Lower leg skin (tissue), 4 donors: ENCODE measurements at regions not wholly inside any gene's neighbourhood (a gene's known extent, or its start where the extent isn't known, plus 50 kb on each side); places are given as distances from the start of the nearest gene placed in this dataset.
"Not testable (repeated sequence)": the region's sequence is repeated elsewhere in the genome, so short reads cannot be mapped to it uniquely, and the experiment has no call there.

ENCODE experiments used
- DNase-seq, 2 donors: peaks; one replicate each; pipeline ENCODE4 v3.0.0-alpha.2; 2019; ENCODE audit warnings: low spot score in 2 of 2
- H3K4me3 ChIP-seq: fragments of 200-600 bp; sonication (generic); 2 replicates; pipeline ENCODE4 v1.5.1; 2017; ENCODE audit warnings: mild to moderate bottlenecking, low read depth; ENCODE audit not compliant: poor library complexity, severe bottlenecking
- POLR2A ChIP-seq, 2 donors: fragments of 450-650 bp; IDR thresholded peaks; one replicate each; pipeline ENCODE4 v1.6.1; 2016 to 2017; ENCODE audit warnings: antibody characterized with exemption in 2 of 2, mild to moderate bottlenecking in 1 of 2, moderate library complexity in 1 of 2
- WGBS, 2 donors: methylation state at CpG; one replicate each; pipeline ENCODE4 v1.1.5; 2018; 5-methylcytosine and 5-hydroxymethylcytosine counted together
- intact Hi-C: fragments of 100-400 bp; cut with DNase I; formaldehyde crosslinking; loops from one replicate; pipeline ENCODE4 v1.15.0; 2023; ENCODE audit warnings: low total_unique reads
- TF ChIP-seq, protein P1 (sequence below), 3 donors: fragments of 450-650 bp; IDR thresholded peaks; one replicate each; pipeline ENCODE4 v1.5.1; 2016; ENCODE audit warnings: antibody characterized with exemption in 3 of 3, mild to moderate bottlenecking in 3 of 3, moderate library complexity in 2 of 3

DNA sequence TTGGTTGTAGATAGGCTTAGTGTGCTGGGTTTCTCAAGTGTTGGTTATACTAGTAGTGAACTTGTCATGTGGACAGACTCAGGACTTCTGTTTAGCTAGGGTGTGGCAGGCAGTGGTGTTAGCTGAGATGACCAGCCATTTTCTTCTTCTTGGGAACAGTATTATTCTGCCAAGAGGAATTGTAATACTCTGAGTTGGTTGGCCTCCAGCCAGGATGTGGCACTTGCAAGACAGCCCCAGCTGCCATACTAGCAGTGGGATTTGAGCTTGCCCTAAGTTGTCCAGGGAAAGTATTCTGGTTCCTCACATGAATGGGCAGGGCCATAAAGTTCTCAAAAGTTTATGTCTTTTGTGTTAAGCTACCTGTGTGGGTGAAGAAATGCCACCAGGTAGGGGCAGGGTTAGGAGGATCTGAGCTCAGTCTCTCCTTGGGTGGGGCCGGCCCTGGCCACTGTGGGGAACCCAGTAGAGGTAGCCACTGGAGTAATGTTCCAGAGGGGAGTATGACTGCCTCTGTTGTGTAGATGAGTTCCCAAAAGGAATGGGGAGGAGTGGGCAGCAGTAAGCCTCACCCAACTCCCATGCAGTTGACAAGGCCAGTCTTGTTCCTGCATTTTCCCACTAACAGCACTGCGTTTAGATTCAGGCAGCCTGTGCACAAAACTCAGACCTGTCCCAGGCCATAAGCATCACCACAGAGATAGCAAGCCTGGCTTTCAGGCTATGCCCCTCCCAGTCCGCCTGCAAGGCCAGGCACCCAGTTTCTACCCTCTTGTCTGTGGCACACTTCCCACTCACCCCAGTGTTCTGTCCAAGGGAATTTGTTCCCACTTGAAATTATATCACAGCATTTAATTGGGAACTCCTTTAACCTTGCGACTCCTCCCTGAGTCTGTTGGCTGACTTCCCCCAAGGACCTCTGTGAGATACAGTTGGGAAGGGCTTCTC is 250.7 kb downstream of the ANXA1 start:
- intact Hi-C loops, result no loop called here
- no peak for DNase-seq
- 82 to 88% methylated on average over 4 of the region's 4 CpGs for WGBS, 2 donors
- TF ChIP-seq, protein P1, sequence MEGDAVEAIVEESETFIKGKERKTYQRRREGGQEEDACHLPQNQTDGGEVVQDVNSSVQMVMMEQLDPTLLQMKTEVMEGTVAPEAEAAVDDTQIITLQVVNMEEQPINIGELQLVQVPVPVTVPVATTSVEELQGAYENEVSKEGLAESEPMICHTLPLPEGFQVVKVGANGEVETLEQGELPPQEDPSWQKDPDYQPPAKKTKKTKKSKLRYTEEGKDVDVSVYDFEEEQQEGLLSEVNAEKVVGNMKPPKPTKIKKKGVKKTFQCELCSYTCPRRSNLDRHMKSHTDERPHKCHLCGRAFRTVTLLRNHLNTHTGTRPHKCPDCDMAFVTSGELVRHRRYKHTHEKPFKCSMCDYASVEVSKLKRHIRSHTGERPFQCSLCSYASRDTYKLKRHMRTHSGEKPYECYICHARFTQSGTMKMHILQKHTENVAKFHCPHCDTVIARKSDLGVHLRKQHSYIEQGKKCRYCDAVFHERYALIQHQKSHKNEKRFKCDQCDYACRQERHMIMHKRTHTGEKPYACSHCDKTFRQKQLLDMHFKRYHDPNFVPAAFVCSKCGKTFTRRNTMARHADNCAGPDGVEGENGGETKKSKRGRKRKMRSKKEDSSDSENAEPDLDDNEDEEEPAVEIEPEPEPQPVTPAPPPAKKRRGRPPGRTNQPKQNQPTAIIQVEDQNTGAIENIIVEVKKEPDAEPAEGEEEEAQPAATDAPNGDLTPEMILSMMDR (IDR thresholded peaks at IDR 0.05), result no peak
- no peak for TF ChIP-seq POLR2A (IDR thresholded peaks at IDR 0.05)
- H3K4me3 ChIP-seq, result no peak overlapping the region

DNA sequence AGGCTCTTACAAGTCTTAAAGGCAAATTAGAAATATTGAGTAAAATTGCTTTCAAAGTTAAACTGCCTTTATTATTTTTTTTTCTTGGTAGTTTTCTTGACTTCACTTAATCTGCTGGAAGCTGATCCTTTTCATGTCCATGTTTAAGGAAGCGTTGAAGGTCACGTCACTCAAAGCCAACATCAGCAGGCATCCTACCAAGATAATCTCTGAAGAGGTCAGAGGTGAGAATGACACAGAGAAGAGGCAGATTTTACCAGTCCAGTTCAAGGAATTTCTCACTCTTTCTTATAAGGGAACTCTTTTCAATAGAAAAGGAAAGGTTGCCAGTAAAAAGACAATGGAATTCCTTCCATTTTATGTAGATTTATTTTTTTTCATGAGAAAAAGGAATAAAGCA is 259.8 kb downstream of the ANXA1 start:
- no peak for DNase-seq
- 47 to 53% methylated on average over 2 of the region's 2 CpGs for WGBS, 2 donors
- intact Hi-C loops, result no loop called here
- H3K4me3 ChIP-seq, result no peak overlapping the region
- TF ChIP-seq POLR2A (IDR thresholded peaks at IDR 0.05), result no peak

DNA sequence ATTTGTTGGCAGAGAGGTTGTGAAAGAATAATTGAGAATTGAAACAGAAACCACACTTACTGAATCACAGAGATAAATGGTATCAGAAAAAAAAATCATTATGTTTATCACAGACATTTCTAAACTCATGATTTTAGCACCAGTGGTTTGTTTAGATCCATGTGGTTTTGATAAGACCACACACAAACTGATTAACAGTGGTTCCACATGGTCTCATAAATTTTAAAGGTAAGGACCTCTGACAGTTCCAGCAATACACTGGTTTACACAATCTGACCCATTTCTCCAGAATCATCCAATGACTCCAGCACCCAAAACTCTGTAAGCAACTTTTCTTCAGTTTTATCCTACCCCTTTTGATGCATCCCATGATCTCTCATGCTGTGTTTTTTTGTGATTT is 261.2 kb downstream of the ANXA1 start:
- intact Hi-C loops, result no loop called here
- no peak for TF ChIP-seq POLR2A (IDR thresholded peaks at IDR 0.05)
- TF ChIP-seq, protein P1 (IDR thresholded peaks at IDR 0.05), result no peak
- DNase-seq, result no peak
- H3K4me3 ChIP-seq, result no peak overlapping the region

DNA sequence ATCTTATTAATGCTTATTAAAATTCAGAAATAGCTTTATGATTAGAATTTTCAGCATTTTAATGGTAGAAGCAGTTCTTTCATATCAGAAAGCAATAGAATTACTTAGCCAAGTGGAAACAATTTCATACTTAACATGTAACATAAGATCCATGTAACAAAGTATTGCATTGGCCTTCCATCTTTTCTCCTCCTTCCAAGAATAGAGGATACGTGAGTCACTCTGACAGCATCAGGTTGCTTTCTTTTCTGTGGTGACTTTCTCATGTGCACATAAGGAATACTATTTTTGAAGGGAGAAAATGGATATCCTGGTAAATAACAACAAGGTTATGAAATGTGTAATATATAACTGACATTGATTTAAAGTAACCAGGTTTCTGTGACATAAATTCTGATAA is 272.2 kb downstream of the ANXA1 start:
- TF ChIP-seq POLR2A (IDR thresholded peaks at IDR 0.05), result no peak
- no peak for DNase-seq
- no peak overlapping the region for H3K4me3 ChIP-seq
- 60 to 79% methylated on average over 1 of the region's 1 CpG for WGBS, 2 donors
- intact Hi-C loops, result no loop called here

DNA sequence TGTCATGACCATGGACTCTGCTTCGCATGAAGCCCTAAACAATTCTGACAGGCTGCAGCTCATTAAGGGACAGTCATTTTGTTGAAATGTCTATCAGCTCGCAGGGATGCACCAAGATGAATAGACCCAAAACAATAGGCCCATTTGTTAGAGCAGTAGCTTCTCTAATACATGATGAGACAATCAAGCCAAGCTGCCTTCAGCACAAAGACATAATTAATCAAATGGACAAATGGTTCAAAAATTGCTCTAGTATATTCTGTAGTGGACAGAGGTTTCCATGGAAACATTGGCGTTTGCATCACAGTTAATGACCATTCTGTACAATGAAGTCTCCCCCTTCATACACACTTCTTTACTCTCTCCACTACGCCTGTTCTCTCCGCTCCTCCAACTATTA is 274.6 kb downstream of the ANXA1 start:
- no peak for TF ChIP-seq POLR2A (IDR thresholded peaks at IDR 0.05)
- TF ChIP-seq, protein P1 (IDR thresholded peaks at IDR 0.05), result no peak
- intact Hi-C loops, result no loop called here
- DNase-seq, result no peak
- no peak overlapping the region for H3K4me3 ChIP-seq
- 58 to 62% methylated on average over 5 of the region's 5 CpGs for WGBS, 2 donors

DNA sequence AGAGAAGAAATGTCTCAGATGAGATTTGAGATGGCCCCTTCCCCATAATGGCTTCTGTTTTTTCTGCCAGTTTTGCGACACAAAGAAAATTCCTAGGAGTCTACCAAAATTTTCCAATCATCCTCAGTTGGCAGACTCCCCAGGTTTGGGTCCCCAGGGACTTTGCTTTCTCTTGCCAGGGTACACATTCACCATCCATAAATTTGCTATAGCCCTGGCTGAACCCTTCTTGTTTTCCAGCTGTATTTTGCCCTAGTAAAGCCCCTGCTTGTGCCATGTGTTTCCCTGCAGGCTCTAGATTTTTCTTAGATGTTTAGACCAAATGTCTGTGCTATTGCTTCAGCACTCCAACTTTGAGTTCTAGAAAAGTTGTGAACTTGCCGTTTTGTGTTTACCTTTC is 283.2 kb downstream of the ANXA1 start:
- intact Hi-C loops, result no loop called here
- 59 to 68% methylated on average over 2 of the region's 2 CpGs for WGBS, 2 donors
- no peak overlapping the region for H3K4me3 ChIP-seq
- TF ChIP-seq POLR2A (IDR thresholded peaks at IDR 0.05), result no peak
- TF ChIP-seq, protein P1 (IDR thresholded peaks at IDR 0.05), result no peak
- no peak for DNase-seq

DNA sequence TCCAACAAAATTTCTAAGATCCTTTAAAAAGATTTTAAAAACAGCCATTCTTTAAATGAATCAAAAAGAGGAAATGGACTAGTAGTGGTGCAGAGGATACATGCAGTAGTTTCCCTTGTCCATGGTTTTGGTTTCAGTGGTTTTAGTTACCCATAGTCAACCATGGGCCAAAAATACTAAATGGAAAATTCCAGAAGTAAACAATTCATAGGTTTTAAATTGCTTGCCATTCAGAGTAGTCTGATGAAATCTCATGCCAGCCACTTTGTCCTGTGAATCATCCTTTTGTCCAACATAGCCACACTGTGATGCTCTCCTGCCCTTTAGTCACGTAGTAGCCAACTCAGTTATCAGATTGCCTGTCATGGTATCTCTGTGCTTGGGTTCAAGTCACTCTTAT is 286.1 kb downstream of the ANXA1 start:
- TF ChIP-seq, protein P1 (IDR thresholded peaks at IDR 0.05), result no peak
- no peak for TF ChIP-seq POLR2A (IDR thresholded peaks at IDR 0.05)
- WGBS, 2 donors, result 41 to 62% methylated on average over 1 of the region's 1 CpG
- intact Hi-C loops, result no loop called here
- DNase-seq, result no peak
- H3K4me3 ChIP-seq, result no peak overlapping the region

DNA sequence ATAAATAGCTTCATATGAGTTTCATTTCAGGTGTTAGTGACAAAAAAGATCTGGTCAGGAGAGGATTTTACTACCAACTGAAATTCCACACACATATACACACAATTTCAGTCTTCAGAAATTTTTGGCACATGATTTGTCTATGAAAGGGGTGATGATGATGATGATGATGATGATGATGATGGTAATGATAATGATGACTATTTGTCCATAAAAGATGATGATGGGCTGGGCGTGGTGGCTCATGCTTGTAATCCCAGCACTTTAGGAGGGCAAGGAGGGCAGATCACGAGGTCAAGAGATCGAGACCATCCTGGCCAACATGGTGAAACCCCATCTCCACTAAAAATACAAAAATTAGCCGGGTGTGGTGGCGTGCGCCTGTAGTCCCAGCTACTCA is 288.2 kb downstream of the ANXA1 start:
- WGBS, 2 donors, result 87 to 92% methylated on average over 6 of the region's 6 CpGs
- intact Hi-C loops, DNase-seq, H3K4me3 ChIP-seq: not testable (repeated sequence)
